ENCODE measurements at regions not wholly inside any gene's neighbourhood (a gene's known extent, or its start where the extent isn't known, plus 50 kb on each side); places are given as distances from the start of the nearest gene placed in this dataset.

DNA sequence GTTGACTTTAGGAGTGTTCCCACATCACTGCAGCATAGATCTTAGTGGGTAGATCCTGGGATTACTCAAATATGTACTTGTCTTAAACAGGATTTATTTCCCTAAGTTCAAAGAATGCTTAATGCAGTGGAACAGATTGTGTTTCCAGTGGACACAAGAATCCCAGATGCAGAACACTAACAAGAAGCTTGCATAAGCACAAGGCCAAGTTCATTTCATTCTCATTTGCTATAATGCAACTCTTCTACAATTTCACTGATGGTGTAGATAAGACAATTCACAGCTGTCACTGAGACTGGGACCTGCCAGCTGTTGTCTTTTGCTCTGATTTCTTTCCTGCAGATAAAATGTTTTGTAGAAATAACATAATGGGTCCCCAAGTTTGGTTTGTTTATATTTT lies 225.6 kb downstream of the NFKBIZ start:
- TF ChIP-seq, protein P1, sequence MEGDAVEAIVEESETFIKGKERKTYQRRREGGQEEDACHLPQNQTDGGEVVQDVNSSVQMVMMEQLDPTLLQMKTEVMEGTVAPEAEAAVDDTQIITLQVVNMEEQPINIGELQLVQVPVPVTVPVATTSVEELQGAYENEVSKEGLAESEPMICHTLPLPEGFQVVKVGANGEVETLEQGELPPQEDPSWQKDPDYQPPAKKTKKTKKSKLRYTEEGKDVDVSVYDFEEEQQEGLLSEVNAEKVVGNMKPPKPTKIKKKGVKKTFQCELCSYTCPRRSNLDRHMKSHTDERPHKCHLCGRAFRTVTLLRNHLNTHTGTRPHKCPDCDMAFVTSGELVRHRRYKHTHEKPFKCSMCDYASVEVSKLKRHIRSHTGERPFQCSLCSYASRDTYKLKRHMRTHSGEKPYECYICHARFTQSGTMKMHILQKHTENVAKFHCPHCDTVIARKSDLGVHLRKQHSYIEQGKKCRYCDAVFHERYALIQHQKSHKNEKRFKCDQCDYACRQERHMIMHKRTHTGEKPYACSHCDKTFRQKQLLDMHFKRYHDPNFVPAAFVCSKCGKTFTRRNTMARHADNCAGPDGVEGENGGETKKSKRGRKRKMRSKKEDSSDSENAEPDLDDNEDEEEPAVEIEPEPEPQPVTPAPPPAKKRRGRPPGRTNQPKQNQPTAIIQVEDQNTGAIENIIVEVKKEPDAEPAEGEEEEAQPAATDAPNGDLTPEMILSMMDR (IDR thresholded peaks at IDR 0.05; ENCODE audit: unreplicated experiment) = no peak
- Mint-ChIP-seq H3K36me3 (ENCODE audit: insufficient read depth, unreplicated experiment) (no peaks in the 10 kb centered on the region), H3K27ac (ENCODE audit: unreplicated experiment) (no peak overlapping the region), H3K4me1 (ENCODE audit: low read depth, unreplicated experiment) (peaks cover 16% of the 10 kb centered on the region), H3K9me3 (ENCODE audit: low read depth, unreplicated experiment) (peaks cover 3% of the 10 kb centered on the region), H3K27me3 (ENCODE audit: unreplicated experiment) (no peaks in the 10 kb centered on the region), H3K4me3 (ENCODE audit: low read depth, unreplicated experiment) (no peak overlapping the region)
- intact Hi-C loops (cut with micrococcal nuclease; ENCODE audit: unreplicated experiment) = no loop called here
- no TSS peak for BruUV-seq (replicated peaks)
- DNase-seq = no peak
- CTCF ChIA-PET = no interaction called here

DNA sequence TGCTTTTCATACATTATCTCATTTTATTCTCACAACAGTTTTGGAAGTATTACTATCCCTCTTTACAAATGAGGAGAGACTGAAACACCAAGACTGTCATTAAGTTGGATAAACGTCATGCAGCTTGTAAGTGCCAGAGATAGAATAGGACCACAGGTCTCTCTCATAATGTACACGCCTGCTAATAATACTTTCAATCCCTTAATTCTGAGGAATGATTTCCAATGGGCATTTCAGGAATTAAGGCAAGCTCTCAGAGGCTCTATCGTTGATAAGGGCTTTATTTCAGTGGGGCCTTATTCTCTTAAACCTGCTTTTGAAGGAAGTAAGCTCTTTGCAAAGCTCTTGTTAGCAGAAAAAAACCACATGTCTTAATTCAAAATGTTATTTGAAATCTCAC lies 229.1 kb downstream of the NFKBIZ start:
- Mint-ChIP-seq H3K36me3 (ENCODE audit: insufficient read depth, unreplicated experiment) (no peaks in the 10 kb centered on the region), H3K4me3 (ENCODE audit: low read depth, unreplicated experiment) (no peak overlapping the region), H3K27me3 (ENCODE audit: unreplicated experiment) (no peaks in the 10 kb centered on the region), H3K4me1 (ENCODE audit: low read depth, unreplicated experiment) (peaks cover 35% of the 10 kb centered on the region), H3K9me3 (ENCODE audit: low read depth, unreplicated experiment) (no peaks in the 10 kb centered on the region), H3K27ac (ENCODE audit: unreplicated experiment) (peak overlapping the region; percentile 91)
- CTCF ChIA-PET = no interaction called here
- DNase-seq = no peak
- TF ChIP-seq, protein P1 (IDR thresholded peaks at IDR 0.05; ENCODE audit: unreplicated experiment) = no peak
- intact Hi-C loops (cut with micrococcal nuclease; ENCODE audit: unreplicated experiment) = no loop called here
- no TSS peak for BruUV-seq (replicated peaks)

DNA sequence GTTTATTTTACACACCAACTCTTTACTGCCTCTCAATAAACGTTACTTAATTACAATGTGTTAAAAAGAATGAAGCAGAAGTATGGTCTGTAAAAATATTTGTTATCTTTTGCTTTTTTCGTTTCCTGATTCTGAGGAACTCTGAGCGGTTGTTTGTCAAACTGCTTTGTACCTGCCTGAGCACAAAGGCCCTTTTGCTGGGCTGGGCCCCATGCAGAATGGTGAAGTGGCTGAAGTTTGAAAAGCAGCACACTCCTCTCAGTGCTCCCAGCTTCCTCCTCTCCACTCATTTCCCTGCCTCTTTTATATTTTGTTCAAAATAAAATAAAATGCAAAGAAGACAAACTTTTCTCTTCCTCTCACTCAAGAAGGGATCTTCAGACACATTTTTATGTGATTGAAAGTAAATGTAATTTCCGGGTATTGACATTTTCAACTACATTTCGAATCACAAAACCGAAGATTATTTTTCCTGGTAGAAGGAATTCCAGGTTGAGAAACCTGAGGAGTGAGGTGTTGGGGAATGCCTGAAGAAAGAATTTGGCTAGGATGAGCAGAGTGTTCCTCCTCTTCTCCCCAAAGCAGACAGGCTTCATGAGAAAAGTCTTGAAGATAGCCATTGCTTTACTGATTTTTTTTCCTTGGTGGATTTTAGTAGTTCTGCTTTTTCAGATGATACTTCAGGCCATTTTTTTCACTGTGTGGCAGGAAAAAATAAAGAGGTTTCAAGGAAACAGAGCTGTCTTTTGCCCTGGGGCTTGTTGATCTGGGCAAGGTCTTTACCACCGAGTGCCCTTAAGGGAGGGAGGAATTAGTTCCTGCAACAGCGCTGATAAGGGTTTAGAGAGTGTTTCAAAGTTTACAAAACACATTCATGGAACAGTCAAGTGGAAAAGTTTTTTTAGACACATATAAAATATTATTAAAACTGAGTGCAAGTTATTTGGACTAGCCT lies 229.8 kb downstream of the NFKBIZ start:
- no peaks in the 10 kb centered on the region for H3K36me3 Mint-ChIP-seq (ENCODE audit: insufficient read depth, unreplicated experiment)
- H3K27ac Mint-ChIP-seq (ENCODE audit: unreplicated experiment) = peak overlapping the region; percentile 91
- CTCF ChIA-PET = no interaction called here
- H3K4me3 Mint-ChIP-seq (ENCODE audit: low read depth, unreplicated experiment) = no peak overlapping the region
- H3K4me1 Mint-ChIP-seq (ENCODE audit: low read depth, unreplicated experiment) = peaks cover 42% of the 10 kb centered on the region
- H3K9me3 Mint-ChIP-seq (ENCODE audit: low read depth, unreplicated experiment) = peaks cover under 1% of the 10 kb centered on the region
- BruUV-seq (replicated peaks) = no TSS peak
- peak; percentile 34 for DNase-seq
- intact Hi-C loops (cut with micrococcal nuclease; ENCODE audit: unreplicated experiment) = no loop called here
- H3K27me3 Mint-ChIP-seq (ENCODE audit: unreplicated experiment) = no peaks in the 10 kb centered on the region
- TF ChIP-seq, protein P1 (IDR thresholded peaks at IDR 0.05; ENCODE audit: unreplicated experiment) = no peak

DNA sequence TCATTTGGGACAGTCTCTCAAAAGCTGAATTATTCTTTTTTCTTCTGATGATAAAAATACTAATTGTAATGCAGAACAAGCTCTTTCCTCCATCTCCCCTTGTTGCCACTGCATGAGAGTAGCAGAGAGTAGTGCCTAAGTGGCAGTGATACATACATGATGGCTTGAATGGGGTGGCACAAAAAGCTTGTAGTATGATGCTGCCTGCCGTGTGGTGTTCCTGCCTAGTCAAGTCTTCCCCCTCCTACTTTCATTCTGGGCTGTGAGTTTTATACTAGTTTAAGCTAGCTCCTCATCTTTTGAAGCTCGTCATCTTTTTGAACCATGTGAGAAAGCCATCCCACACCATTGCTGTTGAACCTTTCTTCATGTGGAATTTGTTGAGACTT lies 230.5 kb downstream of the NFKBIZ start:
- BruUV-seq (replicated peaks) = no TSS peak
- Mint-ChIP-seq H3K27ac (ENCODE audit: unreplicated experiment) (no peak overlapping the region), H3K36me3 (ENCODE audit: insufficient read depth, unreplicated experiment) (no peaks in the 10 kb centered on the region), H3K4me1 (ENCODE audit: low read depth, unreplicated experiment) (peaks cover 49% of the 10 kb centered on the region), H3K4me3 (ENCODE audit: low read depth, unreplicated experiment) (no peak overlapping the region), H3K27me3 (ENCODE audit: unreplicated experiment) (no peaks in the 10 kb centered on the region), H3K9me3 (ENCODE audit: low read depth, unreplicated experiment) (peaks cover 3% of the 10 kb centered on the region)
- CTCF ChIA-PET = no interaction called here
- DNase-seq = no peak
- TF ChIP-seq, protein P1 (IDR thresholded peaks at IDR 0.05; ENCODE audit: unreplicated experiment) = no peak
- intact Hi-C loops (cut with micrococcal nuclease; ENCODE audit: unreplicated experiment) = no loop called here

All from Calu3 (cell line).